ENCODE measurements at regions not wholly inside any gene's neighbourhood (a gene's known extent, or its start where the extent isn't known, plus 50 kb on each side); places are given as distances from the start of the nearest gene placed in this dataset.

DNA sequence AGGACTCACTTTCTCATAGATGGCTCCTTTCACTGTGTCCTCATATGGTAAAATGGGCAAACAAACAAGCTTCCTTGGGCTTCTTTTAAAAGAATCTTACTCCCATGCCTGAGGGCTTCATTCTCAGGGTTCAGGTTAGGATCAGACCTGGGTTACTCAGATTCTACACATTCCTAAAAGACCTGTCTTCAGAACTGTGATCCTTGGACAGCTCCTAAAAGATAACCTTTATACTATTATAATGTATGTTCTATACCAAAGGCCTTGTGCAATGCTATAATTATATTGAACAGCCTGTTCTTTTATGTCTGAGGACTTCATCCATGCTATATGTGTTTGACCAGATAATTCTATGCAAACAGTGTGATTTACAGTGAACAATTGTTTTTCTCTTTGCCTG is 264.4 kb upstream of the CDH10 start:
- no peaks in the 10 kb centered on the region for H3K36me3 ChIP-seq
- no peak overlapping the region for H3K4me3 ChIP-seq
- DNase-seq = no peak
- TF ChIP-seq POLR2A (IDR thresholded peaks at IDR 0.05) (no peak), POLR2AphosphoS5 (IDR thresholded peaks at IDR 0.05) (no peak)
- TF ChIP-seq, protein P1, sequence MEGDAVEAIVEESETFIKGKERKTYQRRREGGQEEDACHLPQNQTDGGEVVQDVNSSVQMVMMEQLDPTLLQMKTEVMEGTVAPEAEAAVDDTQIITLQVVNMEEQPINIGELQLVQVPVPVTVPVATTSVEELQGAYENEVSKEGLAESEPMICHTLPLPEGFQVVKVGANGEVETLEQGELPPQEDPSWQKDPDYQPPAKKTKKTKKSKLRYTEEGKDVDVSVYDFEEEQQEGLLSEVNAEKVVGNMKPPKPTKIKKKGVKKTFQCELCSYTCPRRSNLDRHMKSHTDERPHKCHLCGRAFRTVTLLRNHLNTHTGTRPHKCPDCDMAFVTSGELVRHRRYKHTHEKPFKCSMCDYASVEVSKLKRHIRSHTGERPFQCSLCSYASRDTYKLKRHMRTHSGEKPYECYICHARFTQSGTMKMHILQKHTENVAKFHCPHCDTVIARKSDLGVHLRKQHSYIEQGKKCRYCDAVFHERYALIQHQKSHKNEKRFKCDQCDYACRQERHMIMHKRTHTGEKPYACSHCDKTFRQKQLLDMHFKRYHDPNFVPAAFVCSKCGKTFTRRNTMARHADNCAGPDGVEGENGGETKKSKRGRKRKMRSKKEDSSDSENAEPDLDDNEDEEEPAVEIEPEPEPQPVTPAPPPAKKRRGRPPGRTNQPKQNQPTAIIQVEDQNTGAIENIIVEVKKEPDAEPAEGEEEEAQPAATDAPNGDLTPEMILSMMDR (IDR thresholded peaks at IDR 0.05 in 8 of 11, conservative IDR thresholded peaks at IDR 0.05 in 3 of 11) = no peak
- H3K27me3 ChIP-seq (replicated peaks in 1 of 7) = no peaks in the 10 kb centered on the region
- intact Hi-C loops (cut with DNase I; ENCODE audit: low total_unique reads) = no loop called here
- H3K4me1 ChIP-seq = no peaks in the 10 kb centered on the region
- H3K9me3 ChIP-seq = peaks cover 0 to 14% (median 0%) of the 10 kb centered on the region in 8 donors
- H3K27ac ChIP-seq = no peak overlapping the region

DNA sequence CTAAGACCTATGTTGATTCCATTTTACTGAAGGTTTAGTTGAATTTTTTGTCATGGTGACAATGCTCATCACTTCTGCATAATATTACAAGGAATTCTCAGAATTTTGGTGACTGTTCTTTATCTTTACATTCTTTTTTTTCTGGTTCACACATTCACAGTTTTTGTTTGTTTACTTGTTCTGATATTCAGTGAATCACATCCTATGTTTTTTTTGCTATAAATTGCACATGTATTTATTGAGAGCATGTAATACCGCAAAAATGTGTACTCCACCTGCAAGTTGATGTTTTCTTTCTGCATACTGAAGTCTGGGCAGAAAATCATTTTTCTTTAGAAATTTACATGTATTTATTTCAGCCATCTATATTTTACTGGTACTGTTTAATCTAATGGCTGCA is 261.9 kb upstream of the CDH10 start:
- 93 to 100% (median 94%) methylated on average over 1 of the region's 1 CpG for WGBS, 5 donors
- DNase-seq = no peak
- H3K27ac ChIP-seq = no peak overlapping the region
- H3K9me3 ChIP-seq = peaks cover 0 to 14% (median 0%) of the 10 kb centered on the region in 8 donors
- no peaks in the 10 kb centered on the region for H3K4me1 ChIP-seq
- H3K4me3 ChIP-seq = no peak overlapping the region
- intact Hi-C loops (cut with DNase I; ENCODE audit: low total_unique reads) = no loop called here
- H3K36me3 ChIP-seq = no peaks in the 10 kb centered on the region
- H3K27me3 ChIP-seq (replicated peaks in 1 of 7) = no peaks in the 10 kb centered on the region
- TF ChIP-seq, protein P1 (IDR thresholded peaks at IDR 0.05 in 8 of 11, conservative IDR thresholded peaks at IDR 0.05 in 3 of 11) = no peak
- no peak for TF ChIP-seq POLR2A (IDR thresholded peaks at IDR 0.05)
- TF ChIP-seq POLR2AphosphoS5 (IDR thresholded peaks at IDR 0.05) = no peak

GRCh38 chr5:24904981-24905517 is 260.3 kb upstream of the CDH10 start:
- Histone ChIP-seq H3K36me3 (no peaks in the 10 kb centered on the region), H3K27ac (no peak overlapping the region), H3K9me3 (peaks cover 0 to 14% (median 0%) of the 10 kb centered on the region in 8 donors), H3K27me3 (replicated peaks in 1 of 7) (no peaks in the 10 kb centered on the region), H3K4me3 (no peak overlapping the region), H3K4me1 (no peaks in the 10 kb centered on the region)
- TF ChIP-seq, protein P1 (IDR thresholded peaks at IDR 0.05 in 8 of 11, conservative IDR thresholded peaks at IDR 0.05 in 3 of 11) = no peak
- TF ChIP-seq POLR2A (IDR thresholded peaks at IDR 0.05) = no peak
- no peak for TF ChIP-seq POLR2AphosphoS5 (IDR thresholded peaks at IDR 0.05)
- intact Hi-C loops (cut with DNase I; ENCODE audit: low total_unique reads) = no loop called here
- 53 to 89% (median 67%) methylated on average over 2 of the region's 2 CpGs for WGBS, 5 donors
- DNase-seq = no peak

DNA sequence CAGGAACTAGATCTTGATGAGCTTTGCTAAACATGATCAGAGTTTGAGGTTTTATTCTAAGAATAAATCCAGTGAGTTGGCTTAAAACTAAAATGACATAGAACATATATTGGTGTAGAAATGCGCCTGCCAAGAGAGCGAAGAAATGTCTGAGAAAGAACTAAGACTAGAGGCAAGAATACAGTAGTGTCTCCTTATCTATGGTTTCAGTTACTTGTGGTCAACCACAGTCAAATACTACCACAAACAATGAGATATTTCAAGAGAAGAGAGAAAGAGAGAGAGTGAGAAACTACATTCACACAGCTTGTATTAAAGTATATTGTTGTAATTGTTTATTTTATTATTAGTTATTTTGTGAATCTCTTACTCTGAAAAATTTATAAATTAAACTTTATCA is 254.4 kb upstream of the CDH10 start:
- no peaks in the 10 kb centered on the region for H3K27me3 ChIP-seq (replicated peaks in 1 of 7)
- 35 to 61% (median 41%) methylated on average over 2 of the region's 2 CpGs for WGBS, 5 donors
- no peak overlapping the region for H3K27ac ChIP-seq
- H3K4me1 ChIP-seq = no peaks in the 10 kb centered on the region
- H3K9me3 ChIP-seq = peaks cover 0 to 25% (median 0%) of the 10 kb centered on the region in 8 donors
- no peaks in the 10 kb centered on the region for H3K36me3 ChIP-seq
- TF ChIP-seq, protein P1 (IDR thresholded peaks at IDR 0.05 in 8 of 11, conservative IDR thresholded peaks at IDR 0.05 in 3 of 11) = no peak
- TF ChIP-seq POLR2AphosphoS5 (IDR thresholded peaks at IDR 0.05) (no peak), POLR2A (IDR thresholded peaks at IDR 0.05) (no peak)
- DNase-seq = no peak
- no peak overlapping the region for H3K4me3 ChIP-seq
- intact Hi-C loops (cut with DNase I; ENCODE audit: low total_unique reads) = no loop called here
